ENCODE measurements at regions not wholly inside any gene's neighbourhood (a gene's known extent, or its start where the extent isn't known, plus 50 kb on each side); places are given as distances from the start of the nearest gene placed in this dataset.

GRCh38 chr16:64745258-64745930, 376.5 kb downstream of the CDH11 start:
- no peak for TF ChIP-seq CTCF (IDR thresholded peaks at IDR 0.05)
- TF ChIP-seq POLR2A (IDR thresholded peaks at IDR 0.05), result no peak

Data from thyroid gland (tissue), 4 donors.